Ovary (tissue), 3 donors: ENCODE measurements at regions not wholly inside any gene's neighbourhood (a gene's known extent, or its start where the extent isn't known, plus 50 kb on each side); places are given as distances from the start of the nearest gene placed in this dataset.

Experiments
- EP300 ChIP-seq: sonication (generic); formaldehyde crosslinking; IDR thresholded peaks from one replicate; pipeline ENCODE4 v1.6.1; 2017; ENCODE audit warnings: antibody characterized with exemption
- POLR2A ChIP-seq: fragments of 450-650 bp; IDR thresholded peaks from one replicate; pipeline ENCODE4 v1.6.1; 2017; ENCODE audit warnings: antibody characterized with exemption, mild to moderate bottlenecking, moderate library complexity
- TF ChIP-seq, protein P1 (sequence below), 3 donors: fragments of 450-650 bp in 2 of 3; fragments of 200-600 bp in 1 of 3; IDR thresholded peaks; one replicate each; pipeline versions ENCODE4 v1.5.1 to v1.8.0; 2016 to 2022; ENCODE audit warnings: antibody characterized with exemption in 3 of 3, mild to moderate bottlenecking in 1 of 3
- donor health status: DM: no; HTN: no; CAD: no.

DNA sequence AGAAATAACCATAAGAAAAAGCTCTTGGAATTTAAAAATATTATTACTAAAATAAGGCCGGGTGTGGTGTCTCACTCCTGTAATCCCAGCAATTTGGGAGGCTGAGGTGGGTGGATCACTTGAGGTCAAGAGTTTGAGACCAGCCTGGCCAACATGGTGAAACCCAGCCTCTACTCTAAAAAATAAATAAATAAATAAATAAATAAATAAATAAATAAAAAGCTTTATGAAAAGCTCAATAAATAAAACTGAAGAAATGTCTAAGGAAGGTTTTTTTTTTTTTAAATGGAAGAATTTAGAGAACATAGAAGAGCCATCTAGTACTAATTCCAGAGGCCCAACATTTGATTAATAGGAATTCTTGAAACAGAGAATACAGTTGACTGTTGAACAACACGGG lies 249.1 kb upstream of the PROX1 start:
- TF ChIP-seq, protein P1, sequence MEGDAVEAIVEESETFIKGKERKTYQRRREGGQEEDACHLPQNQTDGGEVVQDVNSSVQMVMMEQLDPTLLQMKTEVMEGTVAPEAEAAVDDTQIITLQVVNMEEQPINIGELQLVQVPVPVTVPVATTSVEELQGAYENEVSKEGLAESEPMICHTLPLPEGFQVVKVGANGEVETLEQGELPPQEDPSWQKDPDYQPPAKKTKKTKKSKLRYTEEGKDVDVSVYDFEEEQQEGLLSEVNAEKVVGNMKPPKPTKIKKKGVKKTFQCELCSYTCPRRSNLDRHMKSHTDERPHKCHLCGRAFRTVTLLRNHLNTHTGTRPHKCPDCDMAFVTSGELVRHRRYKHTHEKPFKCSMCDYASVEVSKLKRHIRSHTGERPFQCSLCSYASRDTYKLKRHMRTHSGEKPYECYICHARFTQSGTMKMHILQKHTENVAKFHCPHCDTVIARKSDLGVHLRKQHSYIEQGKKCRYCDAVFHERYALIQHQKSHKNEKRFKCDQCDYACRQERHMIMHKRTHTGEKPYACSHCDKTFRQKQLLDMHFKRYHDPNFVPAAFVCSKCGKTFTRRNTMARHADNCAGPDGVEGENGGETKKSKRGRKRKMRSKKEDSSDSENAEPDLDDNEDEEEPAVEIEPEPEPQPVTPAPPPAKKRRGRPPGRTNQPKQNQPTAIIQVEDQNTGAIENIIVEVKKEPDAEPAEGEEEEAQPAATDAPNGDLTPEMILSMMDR (IDR thresholded peaks at IDR 0.05): no peak
- TF ChIP-seq POLR2A (no peak), EP300 (no peak)
